Endothelial cell of umbilical vein (primary cell): ENCODE measurements at regions not wholly inside any gene's neighbourhood (a gene's known extent, or its start where the extent isn't known, plus 50 kb on each side); places are given as distances from the start of the nearest gene placed in this dataset.

Source experiments
- BruUV-seq: library from RNA; stranded (reverse); fragments of 400-500 nt; replicated peaks from 2 replicates; lab custom pipeline; 2021; lab: Mats Ljungman, UMichigan
- CTCF ChIA-PET: fragments of 300-600, 350-600 bp; sonication (Branson Sonifier 250); formaldehyde crosslinking; loops from one replicate; lab custom pipeline; 2021; ENCODE audit warnings: antibody characterized with exemption, inconsistent platforms; lab: Charles Lee
- POLR2A ChIA-PET: fragments of 300-600, 350-600 bp; sonication (Branson Sonifier 250); formaldehyde crosslinking; loops from one replicate; lab custom pipeline; 2021; ENCODE audit warnings: antibody characterized with exemption, inconsistent platforms; lab: Charles Lee
- DNase-seq: peaks from one replicate; pipeline ENCODE4 v3.0.0-alpha.2; 2011; ENCODE audit warnings: low read depth, low spot score
- FAIRE-seq: peaks from 2 replicates; lab custom pipeline; 2011; peaks lifted over from hg19 to GRCh38; lab: Jason Lieb, UNC
- H2AFZ ChIP-seq: 2 replicates; pipeline ENCODE4 v1.6.0; 2012; ENCODE audit warnings: low read depth, low read length, control low read depth, inconsistent platforms
- H3K27ac ChIP-seq: 2 replicates; pipeline ENCODE4 v1.5.1; 2011; ENCODE audit warnings: low read depth, mild to moderate bottlenecking, control low read depth, low read length, moderate library complexity; ENCODE audit not compliant: insufficient read depth
- H3K27me3 ChIP-seq, 2 experiments: 2 replicates each; pipeline versions ENCODE4 v1.6.0 to v1.6.1; 2011; ENCODE audit warnings: low read length in 2 of 2, mixed read lengths in 1 of 2; ENCODE audit not compliant: control insufficient read depth in 2 of 2, insufficient read depth in 2 of 2
- H3K36me3 ChIP-seq, 2 experiments: 2 replicates in 1 of 2; 3 replicates in 1 of 2; pipeline ENCODE4 v1.5.1; 2011; ENCODE audit warnings: low read length in 2 of 2, mild to moderate bottlenecking in 1 of 2, moderate library complexity in 1 of 2; ENCODE audit not compliant: control insufficient read depth in 2 of 2, insufficient read depth in 2 of 2; ENCODE audit errors: extremely low read depth in 1 of 2
- H3K4me1 ChIP-seq: 3 replicates; pipeline ENCODE4 v1.5.1; 2011; ENCODE audit warnings: mild to moderate bottlenecking, low read length; ENCODE audit not compliant: control insufficient read depth, insufficient read depth; ENCODE audit errors: extremely low read depth
- H3K4me2 ChIP-seq: 2 replicates; pipeline ENCODE4 v1.6.1; 2011; ENCODE audit warnings: low read length, control low read depth, mixed read lengths; ENCODE audit not compliant: insufficient read depth
- H3K4me3 ChIP-seq, 3 experiments: fragments of 200-600 bp in 1 of 3; sonication (generic), shearing (Covaris generic) in 1 of 3; replicated peaks in 1 of 3; 2 replicates each; pipeline ENCODE4 v1.5.1; 2011 to 2016; ENCODE audit warnings: control low read depth in 3 of 3, low read length in 3 of 3, mild to moderate bottlenecking in 2 of 3, inconsistent platforms in 1 of 3, low read depth in 1 of 3, moderate library complexity in 1 of 3; ENCODE audit not compliant: insufficient read depth in 1 of 3
- H3K79me2 ChIP-seq: 2 replicates; pipeline ENCODE4 v1.6.0; 2012; ENCODE audit warnings: low read length, inconsistent platforms; ENCODE audit not compliant: control insufficient read depth, insufficient read depth
- H3K9ac ChIP-seq: replicated peaks from 2 replicates; pipeline ENCODE3; 2011; ENCODE audit warnings: low read length, control low read depth; ENCODE audit not compliant: insufficient read depth; ENCODE audit errors: extremely low read depth
- H3K9me1 ChIP-seq: replicated peaks from 3 replicates; pipeline ENCODE4 v1.6.0; 2011; ENCODE audit warnings: mild to moderate bottlenecking, low read length; ENCODE audit not compliant: control insufficient read depth, insufficient read depth; ENCODE audit errors: extremely low read depth
- H3K9me3 ChIP-seq: replicated peaks from 2 replicates; pipeline ENCODE4 v1.5.1; 2012; ENCODE audit warnings: low read length, inconsistent platforms; ENCODE audit not compliant: control insufficient read depth, insufficient read depth
- H4K20me1 ChIP-seq: replicated peaks from 2 replicates; pipeline ENCODE3; 2011; ENCODE audit warnings: mild to moderate bottlenecking, low read length; ENCODE audit not compliant: control insufficient read depth, insufficient read depth; ENCODE audit errors: extremely low read depth
- EZH2 ChIP-seq: IDR thresholded peaks from 2 replicates; pipeline ENCODE4 v1.6.1; 2012; ENCODE audit warnings: borderline replicate concordance, low read depth, mild to moderate bottlenecking, moderate library complexity, low read length, inconsistent platforms; ENCODE audit not compliant: severe bottlenecking
- FOS ChIP-seq: IDR thresholded peaks from 2 replicates; pipeline ENCODE4 v1.6.1; 2011; ENCODE audit warnings: mild to moderate bottlenecking, low read length, moderate library complexity, borderline replicate concordance; ENCODE audit not compliant: insufficient read depth
- GATA2 ChIP-seq: IDR thresholded peaks from 2 replicates; pipeline ENCODE4 v1.7.0; 2011; ENCODE audit warnings: low read depth, mild to moderate bottlenecking, moderate library complexity, mixed read lengths, low read length; ENCODE audit not compliant: insufficient read length, insufficient read depth
- JUN ChIP-seq: IDR thresholded peaks from 2 replicates; pipeline ENCODE4 v1.6.1; 2011; ENCODE audit warnings: borderline replicate concordance, low read depth; ENCODE audit not compliant: insufficient read length, insufficient read depth
- MYC ChIP-seq: IDR thresholded peaks from one replicate; pipeline ENCODE4 v1.6.1; 2011; ENCODE audit warnings: mild to moderate bottlenecking, low read depth, low read length
- POLR2A ChIP-seq: IDR thresholded peaks from 2 replicates; pipeline ENCODE4 v1.6.1; 2012; ENCODE audit warnings: low read depth, mild to moderate bottlenecking, control low read depth, low read length
- POLR2AphosphoS5 ChIP-seq: IDR thresholded peaks from 2 replicates; pipeline ENCODE4 v1.6.1; 2012; ENCODE audit warnings: low read depth, mild to moderate bottlenecking, control low read depth, low read length, moderate library complexity; ENCODE audit not compliant: insufficient read depth
- dilution Hi-C: fragments of 300-500 bp; cut with MboI; formaldehyde crosslinking; loops from one replicate; pipeline ENCODE4 v1.15.0; 2019; ENCODE audit warnings: low sequenced_read_pairs; ENCODE audit not compliant: extremely low pct_ligation_motif_present
- intact Hi-C: fragments of 100-400 bp; cut with micrococcal nuclease; formaldehyde crosslinking; loops from one replicate; pipeline ENCODE4 v1.10.0; 2022
- TF ChIP-seq, protein P1 (sequence below): IDR thresholded peaks from 2 replicates; pipeline ENCODE4 v1.6.1; 2011; ENCODE audit not compliant: insufficient read depth, insufficient read length
- TF ChIP-seq, protein P2 (sequence below), 2 donors: IDR thresholded peaks; 1 replicate in 1 of 2; 2 replicates in 1 of 2; pipeline ENCODE4 v1.5.1; 2011; ENCODE audit warnings: low read length in 2 of 2, mild to moderate bottlenecking in 2 of 2, moderate library complexity in 2 of 2, control low read depth in 1 of 2, inconsistent platforms in 1 of 2, low read depth in 1 of 2; ENCODE audit not compliant: insufficient read depth in 1 of 2; ENCODE audit errors: extremely low read depth in 1 of 2

DNA sequence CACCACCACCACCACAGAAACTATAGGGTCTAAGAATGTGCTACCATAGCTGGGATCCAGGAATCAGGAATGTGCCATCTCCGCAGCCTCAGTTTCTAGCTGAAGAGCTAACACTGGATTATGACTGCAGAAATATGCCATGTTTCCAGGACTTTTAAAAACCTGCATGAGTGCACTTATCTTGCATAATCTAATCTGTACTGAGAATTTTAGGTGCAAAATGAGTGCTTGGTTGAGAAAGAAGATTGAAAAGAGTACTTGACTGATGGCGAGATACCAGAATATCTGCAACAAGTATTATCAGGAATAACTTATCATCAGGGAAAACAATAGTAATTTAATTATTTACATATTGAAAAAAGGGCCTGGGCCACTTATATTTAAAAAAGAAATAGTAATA, 97.2 kb upstream of the FAM216B start:
- H2AFZ ChIP-seq = no peak overlapping the region
- FAIRE-seq (peak; percentile 18), DNase-seq (no peak)
- no peaks in the 10 kb centered on the region for H3K79me2 ChIP-seq
- no peaks in the 10 kb centered on the region for H4K20me1 ChIP-seq
- no peaks in the 10 kb centered on the region for H3K4me1 ChIP-seq
- H3K9ac ChIP-seq = no peak overlapping the region
- dilution Hi-C loops (no loop called here), intact Hi-C loops (no loop called here)
- POLR2A ChIA-PET = no interaction called here
- no peak overlapping the region for H3K27ac ChIP-seq
- no peaks in the 10 kb centered on the region for H3K27me3 ChIP-seq
- H3K4me2 ChIP-seq = no peak overlapping the region
- BruUV-seq = no TSS peak
- no peaks in the 10 kb centered on the region for H3K36me3 ChIP-seq
- no peaks in the 10 kb centered on the region for H3K9me3 ChIP-seq
- H3K4me3 ChIP-seq = no peak overlapping the region
- CTCF ChIA-PET = no interaction called here
- no peaks in the 10 kb centered on the region for H3K9me1 ChIP-seq
- TF ChIP-seq POLR2AphosphoS5 (no peak), EZH2 (no peak), GATA2 (no peak), POLR2A (no peak), JUN (no peak), FOS (no peak), MYC (no peak)
- TF ChIP-seq, protein P1, sequence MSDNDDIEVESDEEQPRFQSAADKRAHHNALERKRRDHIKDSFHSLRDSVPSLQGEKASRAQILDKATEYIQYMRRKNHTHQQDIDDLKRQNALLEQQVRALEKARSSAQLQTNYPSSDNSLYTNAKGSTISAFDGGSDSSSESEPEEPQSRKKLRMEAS = no peak
- TF ChIP-seq, protein P2, sequence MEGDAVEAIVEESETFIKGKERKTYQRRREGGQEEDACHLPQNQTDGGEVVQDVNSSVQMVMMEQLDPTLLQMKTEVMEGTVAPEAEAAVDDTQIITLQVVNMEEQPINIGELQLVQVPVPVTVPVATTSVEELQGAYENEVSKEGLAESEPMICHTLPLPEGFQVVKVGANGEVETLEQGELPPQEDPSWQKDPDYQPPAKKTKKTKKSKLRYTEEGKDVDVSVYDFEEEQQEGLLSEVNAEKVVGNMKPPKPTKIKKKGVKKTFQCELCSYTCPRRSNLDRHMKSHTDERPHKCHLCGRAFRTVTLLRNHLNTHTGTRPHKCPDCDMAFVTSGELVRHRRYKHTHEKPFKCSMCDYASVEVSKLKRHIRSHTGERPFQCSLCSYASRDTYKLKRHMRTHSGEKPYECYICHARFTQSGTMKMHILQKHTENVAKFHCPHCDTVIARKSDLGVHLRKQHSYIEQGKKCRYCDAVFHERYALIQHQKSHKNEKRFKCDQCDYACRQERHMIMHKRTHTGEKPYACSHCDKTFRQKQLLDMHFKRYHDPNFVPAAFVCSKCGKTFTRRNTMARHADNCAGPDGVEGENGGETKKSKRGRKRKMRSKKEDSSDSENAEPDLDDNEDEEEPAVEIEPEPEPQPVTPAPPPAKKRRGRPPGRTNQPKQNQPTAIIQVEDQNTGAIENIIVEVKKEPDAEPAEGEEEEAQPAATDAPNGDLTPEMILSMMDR (IDR thresholded peaks at IDR 0.05; ENCODE audit: extremely low read depth in 1 of 2, insufficient read depth in 1 of 2, low read depth in 1 of 2, low read length in 2 of 2) = no peak
